ENCODE measurements at regions not wholly inside any gene's neighbourhood (a gene's known extent, or its start where the extent isn't known, plus 50 kb on each side); places are given as distances from the start of the nearest gene placed in this dataset.

- H3K27ac ChIP-seq (ENCODE audit: low read length): no peak overlapping the region
- H3F3A ChIP-seq (ENCODE audit: insufficient read depth, low read length, poor library complexity, severe bottlenecking): no peaks in the 10 kb centered on the region
- no peaks in the 10 kb centered on the region for H3K9me3 ChIP-seq (ENCODE audit: low read length)
- no peak overlapping the region for H3K9ac ChIP-seq (ENCODE audit: low read length)
- no peak overlapping the region for H2AFZ ChIP-seq (ENCODE audit: low read depth, low read length)
- no peaks in the 10 kb centered on the region for H3K27me3 ChIP-seq (ENCODE audit: insufficient read depth, low read depth, low read length)
- H4K20me1 ChIP-seq (ENCODE audit: insufficient read depth): no peaks in the 10 kb centered on the region
- H3K4me2 ChIP-seq (ENCODE audit: low read length): no peak overlapping the region
- no peak overlapping the region for H3K4me3 ChIP-seq (ENCODE audit: low read length)
- no peak for TF ChIP-seq CTCF (IDR thresholded peaks at IDR 0.05; ENCODE audit: poor library complexity, severe bottlenecking)
- TF ChIP-seq POLR2AphosphoS5 (IDR thresholded peaks at IDR 0.05): no peak
- TF ChIP-seq EZH2 (IDR thresholded peaks at IDR 0.05; ENCODE audit: borderline replicate concordance, insufficient read depth, low read length, poor library complexity, severe bottlenecking): no peak
- no peak for TF ChIP-seq TAF1 (IDR thresholded peaks at IDR 0.05; ENCODE audit: low read depth)
- TF ChIP-seq EP300 (conservative IDR thresholded peaks at IDR 0.05; ENCODE audit: poor library complexity, severe bottlenecking): no peak
- no peak for TF ChIP-seq SMC3 (conservative IDR thresholded peaks at IDR 0.05; ENCODE audit: poor library complexity)
- TF ChIP-seq MXI1 (conservative IDR thresholded peaks at IDR 0.05; ENCODE audit: poor library complexity, severe bottlenecking): no peak
- TF ChIP-seq, protein P1, sequence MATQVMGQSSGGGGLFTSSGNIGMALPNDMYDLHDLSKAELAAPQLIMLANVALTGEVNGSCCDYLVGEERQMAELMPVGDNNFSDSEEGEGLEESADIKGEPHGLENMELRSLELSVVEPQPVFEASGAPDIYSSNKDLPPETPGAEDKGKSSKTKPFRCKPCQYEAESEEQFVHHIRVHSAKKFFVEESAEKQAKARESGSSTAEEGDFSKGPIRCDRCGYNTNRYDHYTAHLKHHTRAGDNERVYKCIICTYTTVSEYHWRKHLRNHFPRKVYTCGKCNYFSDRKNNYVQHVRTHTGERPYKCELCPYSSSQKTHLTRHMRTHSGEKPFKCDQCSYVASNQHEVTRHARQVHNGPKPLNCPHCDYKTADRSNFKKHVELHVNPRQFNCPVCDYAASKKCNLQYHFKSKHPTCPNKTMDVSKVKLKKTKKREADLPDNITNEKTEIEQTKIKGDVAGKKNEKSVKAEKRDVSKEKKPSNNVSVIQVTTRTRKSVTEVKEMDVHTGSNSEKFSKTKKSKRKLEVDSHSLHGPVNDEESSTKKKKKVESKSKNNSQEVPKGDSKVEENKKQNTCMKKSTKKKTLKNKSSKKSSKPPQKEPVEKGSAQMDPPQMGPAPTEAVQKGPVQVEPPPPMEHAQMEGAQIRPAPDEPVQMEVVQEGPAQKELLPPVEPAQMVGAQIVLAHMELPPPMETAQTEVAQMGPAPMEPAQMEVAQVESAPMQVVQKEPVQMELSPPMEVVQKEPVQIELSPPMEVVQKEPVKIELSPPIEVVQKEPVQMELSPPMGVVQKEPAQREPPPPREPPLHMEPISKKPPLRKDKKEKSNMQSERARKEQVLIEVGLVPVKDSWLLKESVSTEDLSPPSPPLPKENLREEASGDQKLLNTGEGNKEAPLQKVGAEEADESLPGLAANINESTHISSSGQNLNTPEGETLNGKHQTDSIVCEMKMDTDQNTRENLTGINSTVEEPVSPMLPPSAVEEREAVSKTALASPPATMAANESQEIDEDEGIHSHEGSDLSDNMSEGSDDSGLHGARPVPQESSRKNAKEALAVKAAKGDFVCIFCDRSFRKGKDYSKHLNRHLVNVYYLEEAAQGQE (IDR thresholded peaks at IDR 0.05; ENCODE audit: borderline replicate concordance): no peak
- no peak for TF ChIP-seq RAD21 (conservative IDR thresholded peaks at IDR 0.05)
- H3K79me2 ChIP-seq (replicated peaks; ENCODE audit: insufficient read depth, low read length): no peaks in the 10 kb centered on the region
- no peaks in the 10 kb centered on the region for H3K9me2 ChIP-seq (ENCODE audit: insufficient read depth, low read length)
- H3K36me3 ChIP-seq (ENCODE audit: insufficient read depth, low read length): no peaks in the 10 kb centered on the region
These were observed 65.2 kb upstream of the RPH3AL start for GRCh38 chr17:417691-418420.

GRCh38 chr17:416293-417206 lies 63.9 kb upstream of the RPH3AL start:
- TF ChIP-seq EP300 (conservative IDR thresholded peaks at IDR 0.05; ENCODE audit: poor library complexity, severe bottlenecking) (no peak), SMC3 (conservative IDR thresholded peaks at IDR 0.05; ENCODE audit: poor library complexity) (no peak), MXI1 (conservative IDR thresholded peaks at IDR 0.05; ENCODE audit: poor library complexity, severe bottlenecking) (no peak), RAD21 (conservative IDR thresholded peaks at IDR 0.05) (no peak), CTCF (IDR thresholded peaks at IDR 0.05; ENCODE audit: poor library complexity, severe bottlenecking) (no peak), POLR2AphosphoS5 (IDR thresholded peaks at IDR 0.05) (no peak)
- TF ChIP-seq, protein P1 (IDR thresholded peaks at IDR 0.05; ENCODE audit: borderline replicate concordance): no peak
- H3K27ac ChIP-seq (ENCODE audit: low read length): no peak overlapping the region
- no peaks in the 10 kb centered on the region for H3K79me2 ChIP-seq (replicated peaks; ENCODE audit: insufficient read depth, low read length)
- H3K27me3 ChIP-seq (ENCODE audit: insufficient read depth, low read depth, low read length): no peaks in the 10 kb centered on the region
- H4K20me1 ChIP-seq (ENCODE audit: insufficient read depth): no peaks in the 10 kb centered on the region
- H3F3A ChIP-seq (ENCODE audit: insufficient read depth, low read length, poor library complexity, severe bottlenecking): no peaks in the 10 kb centered on the region
- H3K9me2 ChIP-seq (ENCODE audit: insufficient read depth, low read length): no peaks in the 10 kb centered on the region
- no peak overlapping the region for H3K9ac ChIP-seq (ENCODE audit: low read length)
- H2AFZ ChIP-seq (ENCODE audit: low read depth, low read length): no peak overlapping the region
- no peaks in the 10 kb centered on the region for H3K9me3 ChIP-seq (ENCODE audit: low read length)
- no peak overlapping the region for H3K4me3 ChIP-seq (ENCODE audit: low read length)
- no peak overlapping the region for H3K4me2 ChIP-seq (ENCODE audit: low read length)
- H3K36me3 ChIP-seq (ENCODE audit: insufficient read depth, low read length): no peaks in the 10 kb centered on the region

Measured in neural cell (in vitro differentiated cells).